GM12892 (cell line): ENCODE measurements at regions not wholly inside any gene's neighbourhood (a gene's known extent, or its start where the extent isn't known, plus 50 kb on each side); places are given as distances from the start of the nearest gene placed in this dataset.

Source experiments
- DNase-seq: peaks from one replicate; pipeline ENCODE4 v3.0.0; 2011; ENCODE audit not compliant: insufficient read length
- FAIRE-seq: peaks from 2 replicates; lab custom pipeline; 2011; peaks lifted over from hg19 to GRCh38; lab: Jason Lieb, UNC
- POLR2A ChIP-seq: IDR thresholded peaks from 2 replicates; pipeline ENCODE4 v1.6.1; 2011; ENCODE audit warnings: low read depth, low read length, control low read depth
- POLR2AphosphoS5 ChIP-seq: IDR thresholded peaks from 2 replicates; pipeline ENCODE4 v1.6.1; 2011; ENCODE audit warnings: low read depth, low read length, control low read depth
- TAF1 ChIP-seq: IDR thresholded peaks from 2 replicates; pipeline ENCODE4 v1.6.1; 2011; ENCODE audit warnings: low read depth, mild to moderate bottlenecking, control low read depth, low read length, borderline replicate concordance

- FAIRE-seq (no peak), DNase-seq (no peak)
- no peak for TF ChIP-seq POLR2AphosphoS5
- TF ChIP-seq POLR2A, result no peak
- no peak for TF ChIP-seq TAF1
These were observed 777.5 kb upstream of the TYRP1 start for GRCh38 chr9:11915699-11916098.

GRCh38 chr9:11928871-11929321 is 764.3 kb upstream of the TYRP1 start:
- TF ChIP-seq POLR2AphosphoS5 (no peak), TAF1 (no peak), POLR2A (no peak)
- DNase-seq (no peak), FAIRE-seq (no peak)

GRCh38 chr9:11931109-11931508 is 762.1 kb upstream of the TYRP1 start:
- no peak for FAIRE-seq
- DNase-seq, result no peak

GRCh38 chr9:11931751-11932150 is 761.4 kb upstream of the TYRP1 start:
- TF ChIP-seq POLR2A, result no peak
- no peak for TF ChIP-seq TAF1
- TF ChIP-seq POLR2AphosphoS5, result no peak
- FAIRE-seq (no peak), DNase-seq (no peak)

More at GRCh38 chr9:11931109-11931508, 762.1 kb upstream of the TYRP1 start:
- TF ChIP-seq POLR2A (no peak), POLR2AphosphoS5 (no peak), TAF1 (no peak)

- DNase-seq (no peak), FAIRE-seq (no peak)
- TF ChIP-seq POLR2A (no peak), TAF1 (no peak), POLR2AphosphoS5 (no peak)
These were observed 759.3 kb upstream of the TYRP1 start for GRCh38 chr9:11933926-11934325.

- DNase-seq, result no peak
- no peak for TF ChIP-seq TAF1
- no peak for TF ChIP-seq POLR2AphosphoS5
- TF ChIP-seq POLR2A, result no peak
- FAIRE-seq, result no peak
These were observed 746.7 kb upstream of the TYRP1 start for GRCh38 chr9:11946531-11946930.

- DNase-seq (no peak), FAIRE-seq (no peak)
- TF ChIP-seq POLR2AphosphoS5 (no peak), TAF1 (no peak), POLR2A (no peak)
These were observed 730.9 kb upstream of the TYRP1 start for GRCh38 chr9:11962327-11962726.

GRCh38 chr9:11966786-11967185 is 726.4 kb upstream of the TYRP1 start:
- FAIRE-seq, result no peak
- no peak for TF ChIP-seq POLR2AphosphoS5
- TF ChIP-seq TAF1, result no peak
- no peak for TF ChIP-seq POLR2A

GRCh38 chr9:11968631-11969030 is 724.6 kb upstream of the TYRP1 start:
- no peak for FAIRE-seq
- DNase-seq, result no peak

More at GRCh38 chr9:11966786-11967185, 726.4 kb upstream of the TYRP1 start:
- no peak for DNase-seq

GRCh38 chr9:11973011-11973410 is 720.2 kb upstream of the TYRP1 start:
- no peak for FAIRE-seq
- no peak for DNase-seq
- no peak for TF ChIP-seq TAF1
- TF ChIP-seq POLR2A, result no peak
- no peak for TF ChIP-seq POLR2AphosphoS5

More at GRCh38 chr9:11968631-11969030, 724.6 kb upstream of the TYRP1 start:
- no peak for TF ChIP-seq POLR2AphosphoS5
- TF ChIP-seq TAF1, result no peak
- no peak for TF ChIP-seq POLR2A

GRCh38 chr9:11973511-11973910 is 719.7 kb upstream of the TYRP1 start:
- FAIRE-seq, result no peak
- TF ChIP-seq POLR2A (no peak), TAF1 (no peak), POLR2AphosphoS5 (no peak)
- no peak for DNase-seq

- no peak for DNase-seq
- FAIRE-seq, result no peak
- TF ChIP-seq POLR2A (no peak), TAF1 (no peak), POLR2AphosphoS5 (no peak)
These were observed 700.3 kb upstream of the TYRP1 start for GRCh38 chr9:11992866-11993265.

GRCh38 chr9:12014488-12014887 is 678.7 kb upstream of the TYRP1 start:
- DNase-seq (no peak), FAIRE-seq (no peak)

More at GRCh38 chr9:12014488-12014887, 678.7 kb upstream of the TYRP1 start:
- TF ChIP-seq TAF1 (no peak), POLR2AphosphoS5 (no peak), POLR2A (no peak)
